ENCODE measurements at regions not wholly inside any gene's neighbourhood (a gene's known extent, or its start where the extent isn't known, plus 50 kb on each side); places are given as distances from the start of the nearest gene placed in this dataset.

GRCh38 chr9:129309906-129310305, 131.8 kb upstream of the IER5L start:
- TF ChIP-seq CTCF (IDR thresholded peaks at IDR 0.05 in 4 of 5, conservative IDR thresholded peaks at IDR 0.05 in 1 of 5) (no peak), POLR2A (IDR thresholded peaks at IDR 0.05) (no peak)
